Transverse colon (tissue), 4 donors: ENCODE measurements at regions not wholly inside any gene's neighbourhood (a gene's known extent, or its start where the extent isn't known, plus 50 kb on each side); places are given as distances from the start of the nearest gene placed in this dataset.

Experiments used
- DNase-seq: peaks from one replicate; pipeline ENCODE4 v3.0.0-alpha.2; 2019
- H3K27ac ChIP-seq, 4 donors: fragments of 200-600 bp; sonication (generic); 2 replicates each; pipeline ENCODE4 v1.5.1; 2016 to 2018; ENCODE audit warnings: inconsistent platforms in 4 of 4
- H3K27me3 ChIP-seq: fragments of 200-600 bp; sonication (generic); 2 replicates; pipeline ENCODE4 v1.5.1; 2017; ENCODE audit warnings: inconsistent platforms
- H3K36me3 ChIP-seq, 4 donors: fragments of 200-600 bp; sonication (generic); 2 replicates each; pipeline ENCODE4 v1.5.1; 2017 to 2019; ENCODE audit warnings: inconsistent platforms in 4 of 4
- H3K4me1 ChIP-seq, 4 donors: fragments of 200-600 bp; sonication (generic); 2 replicates each; pipeline ENCODE4 v1.5.1; 2017 to 2020; ENCODE audit warnings: inconsistent platforms in 4 of 4
- H3K4me3 ChIP-seq, 4 donors: fragments of 200-600 bp; sonication (generic); 1 replicate in 1 of 4; 2 replicates in 3 of 4; pipeline versions ENCODE4 v1.5.1 to v1.6.1; 2017 to 2019; ENCODE audit warnings: inconsistent platforms in 4 of 4
- H3K9me3 ChIP-seq, 2 donors: fragments of 200-600 bp; sonication (generic); 2 replicates each; pipeline ENCODE4 v1.5.1; 2017 to 2019; ENCODE audit warnings: inconsistent platforms in 2 of 2
- CTCF ChIP-seq, 5 experiments: fragments of 200-600 bp in 3 of 5; fragments of 450-650 bp in 2 of 5; sonication (generic) in 3 of 5; IDR thresholded peaks; 1 replicate in 2 of 5; 2 replicates in 3 of 5; pipeline ENCODE4 v1.5.1; 2016 to 2017; ENCODE audit warnings: antibody characterized with exemption in 5 of 5, inconsistent platforms in 3 of 5, mild to moderate bottlenecking in 2 of 5, moderate library complexity in 1 of 5
- EP300 ChIP-seq: sonication (generic); formaldehyde crosslinking; IDR thresholded peaks from one replicate; pipeline ENCODE4 v1.6.1; 2017; ENCODE audit warnings: antibody characterized with exemption, low read depth
- POLR2A ChIP-seq: fragments of 450-650 bp; IDR thresholded peaks from one replicate; pipeline ENCODE4 v1.6.1; 2016; ENCODE audit warnings: antibody characterized with exemption, mild to moderate bottlenecking, moderate library complexity
- POLR2AphosphoS5 ChIP-seq, 3 donors: sonication (generic); formaldehyde crosslinking; IDR thresholded peaks; one replicate each; pipeline ENCODE4 v1.6.1; 2016; ENCODE audit warnings: antibody characterized with exemption in 3 of 3
- WGBS, 2 donors: methylation state at CpG; one replicate each; pipeline ENCODE4 v1.1.5; 2018; ENCODE audit warnings: low coverage in 1 of 2; 5-methylcytosine and 5-hydroxymethylcytosine counted together
- in situ Hi-C, 4 donors: fragments of 200-750 bp; cut with MboI; loops; one replicate each; pipeline versions ENCODE4 v1.15.0 to v1.15.1; 2017; ENCODE audit warnings: low sequenced_read_pairs in 3 of 4, low pct_ligation_motif_present in 1 of 4, low pct_unique_long_range_greater_than_20kb in 1 of 4
- intact Hi-C: fragments of 100-400 bp; cut with DNase I; formaldehyde crosslinking; loops from one replicate; pipeline ENCODE4 v1.15.1; 2023; ENCODE audit warnings: low total_unique reads

GRCh38 chr21:35156293-35157278 lies 107.5 kb upstream of the RUNX1 start:
- TF ChIP-seq POLR2AphosphoS5 (IDR thresholded peaks at IDR 0.05), result no peak
- no peak for TF ChIP-seq CTCF (IDR thresholded peaks at IDR 0.05)
- no peak for TF ChIP-seq POLR2A
- no peak for TF ChIP-seq EP300
- in situ Hi-C loops, result no loop called here
- no peak overlapping the region for H3K27ac ChIP-seq
- H3K4me1 ChIP-seq, result peaks cover 0 to 5% (median 0%) of the 10 kb centered on the region in 4 donors
- 63 to 65% methylated on average over 3 to 4 of the region's 4 CpGs for WGBS, 2 donors
- peaks cover 0 to 8% of the 10 kb centered on the region in 2 donors for H3K9me3 ChIP-seq
- DNase-seq, result no peak
- H3K4me3 ChIP-seq, result no peak overlapping the region
- no peaks in the 10 kb centered on the region for H3K27me3 ChIP-seq
- intact Hi-C loops, result no loop called here
- no peaks in the 10 kb centered on the region for H3K36me3 ChIP-seq

GRCh38 chr21:35154788-35155187 lies 105.7 kb upstream of the RUNX1 start:
- H3K36me3 ChIP-seq, result no peaks in the 10 kb centered on the region
- WGBS, 2 donors, result 82 to 88% methylated on average over 6 of the region's 6 CpGs
- H3K27me3 ChIP-seq, result no peaks in the 10 kb centered on the region
- H3K4me1 ChIP-seq, result peaks cover 0 to 5% (median 0%) of the 10 kb centered on the region in 4 donors
- H3K9me3 ChIP-seq, result peaks cover 0 to 8% of the 10 kb centered on the region in 2 donors
- in situ Hi-C loops (no loop called here), intact Hi-C loops (no loop called here)
- no peak for DNase-seq
- H3K27ac ChIP-seq, result no peak overlapping the region
- no peak overlapping the region for H3K4me3 ChIP-seq
- TF ChIP-seq EP300 (no peak), CTCF (IDR thresholded peaks at IDR 0.05) (no peak), POLR2AphosphoS5 (IDR thresholded peaks at IDR 0.05) (no peak), POLR2A (no peak)

GRCh38 chr21:35153671-35154070 lies 104.6 kb upstream of the RUNX1 start:
- DNase-seq, result no peak
- WGBS, 2 donors, result 85 to 93% methylated on average over 5 of the region's 5 CpGs
- TF ChIP-seq EP300 (no peak), POLR2A (no peak), CTCF (IDR thresholded peaks at IDR 0.05) (no peak), POLR2AphosphoS5 (IDR thresholded peaks at IDR 0.05) (no peak)
- in situ Hi-C loops (no loop called here), intact Hi-C loops (no loop called here)
- Histone ChIP-seq H3K27me3 (no peaks in the 10 kb centered on the region), H3K36me3 (no peaks in the 10 kb centered on the region), H3K4me1 (peaks cover 0 to 5% (median 0%) of the 10 kb centered on the region in 4 donors), H3K4me3 (no peak overlapping the region), H3K9me3 (peaks cover 0 to 8% of the 10 kb centered on the region in 2 donors), H3K27ac (no peak overlapping the region)

- 87 to 88% methylated on average over 2 of the region's 2 CpGs for WGBS, 2 donors
- Histone ChIP-seq H3K9me3 (no peaks in the 10 kb centered on the region), H3K4me1 (no peaks in the 10 kb centered on the region), H3K4me3 (no peak overlapping the region), H3K27ac (no peak overlapping the region), H3K27me3 (no peaks in the 10 kb centered on the region), H3K36me3 (no peaks in the 10 kb centered on the region)
- in situ Hi-C loops, result no loop called here
- intact Hi-C loops, result no loop called here
- TF ChIP-seq CTCF (IDR thresholded peaks at IDR 0.05) (no peak), EP300 (no peak), POLR2A (no peak), POLR2AphosphoS5 (IDR thresholded peaks at IDR 0.05) (no peak)
- DNase-seq, result no peak
Observed at GRCh38 chr21:35150562-35151226, 101.6 kb upstream of the RUNX1 start.
